ENCODE measurements at regions not wholly inside any gene's neighbourhood (a gene's known extent, or its start where the extent isn't known, plus 50 kb on each side); places are given as distances from the start of the nearest gene placed in this dataset.

DNA sequence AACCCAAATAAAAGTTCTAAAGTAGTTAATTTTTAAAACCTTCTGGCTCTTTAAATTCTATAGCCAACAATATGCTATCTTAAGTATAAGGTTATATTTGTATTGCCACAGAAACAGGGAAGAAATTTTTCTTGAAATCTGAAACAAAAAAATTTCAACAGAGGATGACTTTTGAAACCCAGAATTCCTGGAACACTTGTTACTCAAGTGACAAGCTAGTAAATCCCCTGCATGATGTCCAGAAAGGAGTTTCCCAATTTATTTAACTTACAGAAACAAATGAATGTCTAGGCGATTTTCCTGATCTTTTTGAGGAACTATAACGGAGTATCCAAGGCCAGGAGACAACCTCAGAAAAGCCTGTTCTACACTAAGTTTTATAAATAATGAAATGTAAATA lies 69.6 kb downstream of the SLC41A2 start:
- TF ChIP-seq MYC (IDR thresholded peaks at IDR 0.05; ENCODE audit: low read depth, low read length) (no peak), GATA2 (IDR thresholded peaks at IDR 0.05; ENCODE audit: insufficient read depth, insufficient read length, low read depth, low read length) (no peak), POLR2A (IDR thresholded peaks at IDR 0.05; ENCODE audit: low read depth, low read length) (no peak), JUN (IDR thresholded peaks at IDR 0.05; ENCODE audit: borderline replicate concordance, insufficient read depth, insufficient read length, low read depth) (no peak), EZH2 (IDR thresholded peaks at IDR 0.05; ENCODE audit: borderline replicate concordance, low read depth, low read length, severe bottlenecking) (no peak), FOS (IDR thresholded peaks at IDR 0.05; ENCODE audit: borderline replicate concordance, insufficient read depth, low read length) (no peak), POLR2AphosphoS5 (IDR thresholded peaks at IDR 0.05; ENCODE audit: insufficient read depth, low read depth, low read length) (no peak)
- TF ChIP-seq, protein P1, sequence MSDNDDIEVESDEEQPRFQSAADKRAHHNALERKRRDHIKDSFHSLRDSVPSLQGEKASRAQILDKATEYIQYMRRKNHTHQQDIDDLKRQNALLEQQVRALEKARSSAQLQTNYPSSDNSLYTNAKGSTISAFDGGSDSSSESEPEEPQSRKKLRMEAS (IDR thresholded peaks at IDR 0.05; ENCODE audit: insufficient read depth, insufficient read length), result no peak
- TF ChIP-seq, protein P2, sequence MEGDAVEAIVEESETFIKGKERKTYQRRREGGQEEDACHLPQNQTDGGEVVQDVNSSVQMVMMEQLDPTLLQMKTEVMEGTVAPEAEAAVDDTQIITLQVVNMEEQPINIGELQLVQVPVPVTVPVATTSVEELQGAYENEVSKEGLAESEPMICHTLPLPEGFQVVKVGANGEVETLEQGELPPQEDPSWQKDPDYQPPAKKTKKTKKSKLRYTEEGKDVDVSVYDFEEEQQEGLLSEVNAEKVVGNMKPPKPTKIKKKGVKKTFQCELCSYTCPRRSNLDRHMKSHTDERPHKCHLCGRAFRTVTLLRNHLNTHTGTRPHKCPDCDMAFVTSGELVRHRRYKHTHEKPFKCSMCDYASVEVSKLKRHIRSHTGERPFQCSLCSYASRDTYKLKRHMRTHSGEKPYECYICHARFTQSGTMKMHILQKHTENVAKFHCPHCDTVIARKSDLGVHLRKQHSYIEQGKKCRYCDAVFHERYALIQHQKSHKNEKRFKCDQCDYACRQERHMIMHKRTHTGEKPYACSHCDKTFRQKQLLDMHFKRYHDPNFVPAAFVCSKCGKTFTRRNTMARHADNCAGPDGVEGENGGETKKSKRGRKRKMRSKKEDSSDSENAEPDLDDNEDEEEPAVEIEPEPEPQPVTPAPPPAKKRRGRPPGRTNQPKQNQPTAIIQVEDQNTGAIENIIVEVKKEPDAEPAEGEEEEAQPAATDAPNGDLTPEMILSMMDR (IDR thresholded peaks at IDR 0.05; ENCODE audit: extremely low read depth in 1 of 2, insufficient read depth in 1 of 2, low read depth in 1 of 2, low read length in 2 of 2), result no peak
- dilution Hi-C loops (cut with MboI; ENCODE audit: extremely low pct_ligation_motif_present, low sequenced_read_pairs) (no loop called here), intact Hi-C loops (cut with micrococcal nuclease) (no loop called here)
- H2AFZ ChIP-seq (ENCODE audit: low read depth, low read length), result no peak overlapping the region
- H3K9ac ChIP-seq (replicated peaks; ENCODE audit: extremely low read depth, insufficient read depth, low read length), result no peak overlapping the region
- ChIA-PET POLR2A (no interaction called here), CTCF (interaction anchor here (1.0 to 1.2 kb wide), 2 partner anchors 65 to 507 kb away, joined by 3 read pairs; no protein-coding TSS in a partner anchor)
- no peak overlapping the region for H3K27ac ChIP-seq (ENCODE audit: insufficient read depth, low read depth, low read length)
- H3K27me3 ChIP-seq (ENCODE audit: control insufficient read depth in 2 of 2, insufficient read depth in 2 of 2, low read length in 2 of 2), result no peaks in the 10 kb centered on the region
- H3K4me2 ChIP-seq (ENCODE audit: insufficient read depth, low read length), result no peak overlapping the region
- H4K20me1 ChIP-seq (replicated peaks; ENCODE audit: control insufficient read depth, extremely low read depth, insufficient read depth, low read length), result no peaks in the 10 kb centered on the region
- FAIRE-seq, result no peak
- no peaks in the 10 kb centered on the region for H3K79me2 ChIP-seq (ENCODE audit: control insufficient read depth, insufficient read depth, low read length)
- H3K9me3 ChIP-seq (replicated peaks; ENCODE audit: control insufficient read depth, insufficient read depth, low read length), result no peaks in the 10 kb centered on the region
- DNase-seq (ENCODE audit: low read depth, low spot score), result no peak
- no TSS peak for BruUV-seq (replicated peaks)
- peaks cover 9% of the 10 kb centered on the region for H3K4me1 ChIP-seq (ENCODE audit: control insufficient read depth, extremely low read depth, insufficient read depth, low read length)
- no peaks in the 10 kb centered on the region for H3K36me3 ChIP-seq (ENCODE audit: control insufficient read depth in 2 of 2, extremely low read depth in 1 of 2, insufficient read depth in 2 of 2, low read length in 2 of 2)
- H3K9me1 ChIP-seq (replicated peaks; ENCODE audit: control insufficient read depth, extremely low read depth, insufficient read depth, low read length), result no peaks in the 10 kb centered on the region
- no peak overlapping the region for H3K4me3 ChIP-seq (replicated peaks in 1 of 3; ENCODE audit: insufficient read depth in 1 of 3, low read depth in 1 of 3, low read length in 3 of 3)

All from endothelial cell of umbilical vein (primary cell).